Colonic mucosa (tissue), 4 donors: ENCODE measurements at regions not wholly inside any gene's neighbourhood (a gene's known extent, or its start where the extent isn't known, plus 50 kb on each side); places are given as distances from the start of the nearest gene placed in this dataset.

Experiments
- DNase-seq: peaks from one replicate; pipeline ENCODE4 v3.0.0-alpha.2; 2020
- H3K27ac ChIP-seq: fragments of 200-600 bp; one replicate; pipeline ENCODE4 v1.8.0; 2021
- H3K27me3 ChIP-seq: fragments of 200-600 bp; one replicate; pipeline ENCODE4 v1.8.0; 2021
- H3K36me3 ChIP-seq: fragments of 200-600 bp; one replicate; pipeline ENCODE4 v1.8.0; 2021
- H3K4me1 ChIP-seq: fragments of 200-600 bp; one replicate; pipeline ENCODE4 v1.8.0; 2021; ENCODE audit warnings: mild to moderate bottlenecking
- H3K4me3 ChIP-seq: fragments of 200-600 bp; one replicate; pipeline ENCODE4 v1.8.0; 2021
- H3K9ac ChIP-seq, 2 donors: one replicate each; pipeline ENCODE4 v1.7.0; 2013; ENCODE audit warnings: control low read depth in 2 of 2, low read depth in 2 of 2, low read length in 2 of 2
- H3K9me3 ChIP-seq: fragments of 200-600 bp; one replicate; pipeline ENCODE4 v1.8.0; 2021
- CTCF ChIP-seq: fragments of 200-600 bp; IDR thresholded peaks from one replicate; pipeline ENCODE4 v1.8.0; 2022; ENCODE audit warnings: antibody characterized with exemption, mild to moderate bottlenecking
- intact Hi-C: fragments of 100-400 bp; cut with DNase I; formaldehyde crosslinking; loops from one replicate; pipeline ENCODE4 v1.14.1; 2022
- donor health status: healthy.
- donor health status: DM: no; HTN: no; CAD: no.
- donor health status: DM: no; HTN: no; CAD: no.

GRCh38 chr2:238997137-238997390 lies 149.2 kb downstream of the TWIST2 start:
- Histone ChIP-seq H3K36me3 (no peaks in the 10 kb centered on the region), H3K4me1 (no peaks in the 10 kb centered on the region), H3K9me3 (no peaks in the 10 kb centered on the region), H3K27ac (no peak overlapping the region), H3K4me3 (no peak overlapping the region), H3K9ac (no peak overlapping the region), H3K27me3 (no peaks in the 10 kb centered on the region)
- no peak for DNase-seq
- intact Hi-C loops: no loop called here
- TF ChIP-seq CTCF: no peak

GRCh38 chr2:238997684-238998083 lies 149.8 kb downstream of the TWIST2 start:
- Histone ChIP-seq H3K4me3 (no peak overlapping the region), H3K4me1 (no peaks in the 10 kb centered on the region), H3K36me3 (no peaks in the 10 kb centered on the region), H3K9ac (no peak overlapping the region), H3K9me3 (no peaks in the 10 kb centered on the region), H3K27ac (no peak overlapping the region), H3K27me3 (no peaks in the 10 kb centered on the region)
- intact Hi-C loops: no loop called here
- no peak for TF ChIP-seq CTCF
- peak; percentile 10 for DNase-seq
